Right atrium auricular region (tissue), 2 donors: ENCODE measurements at regions not wholly inside any gene's neighbourhood (a gene's known extent, or its start where the extent isn't known, plus 50 kb on each side); places are given as distances from the start of the nearest gene placed in this dataset.

Source experiments
- DNase-seq: peaks from one replicate; pipeline ENCODE4 v3.0.0-alpha.2; 2019; ENCODE audit warnings: low spot score
- H3K27ac ChIP-seq, 2 donors: fragments of 200-600 bp; sonication (generic); 1 replicate in 1 of 2; 2 replicates in 1 of 2; pipeline ENCODE4 v1.5.1; 2016 to 2019
- H3K27me3 ChIP-seq, 2 donors: fragments of 200-600 bp; sonication (generic); one replicate each; pipeline versions ENCODE4 v1.5.1 to v1.6.0; 2017 to 2019
- H3K36me3 ChIP-seq: fragments of 200-600 bp; sonication (generic); one replicate; pipeline ENCODE4 v1.5.1; 2016
- H3K4me1 ChIP-seq, 2 donors: fragments of 200-600 bp; sonication (generic); one replicate each; pipeline versions ENCODE4 v1.5.1 to v1.6.0; 2017 to 2019
- H3K4me3 ChIP-seq, 2 donors: fragments of 200-600 bp; sonication (generic); 1 replicate in 1 of 2; 2 replicates in 1 of 2; pipeline ENCODE4 v1.5.1; 2017 to 2019; ENCODE audit warnings: mild to moderate bottlenecking in 1 of 2, moderate library complexity in 1 of 2
- H3K9me3 ChIP-seq, 2 donors: fragments of 200-600 bp; sonication (generic); one replicate each; pipeline ENCODE4 v1.5.1; 2019
- TF ChIP-seq, protein P1 (sequence below), 2 donors: fragments of 200-600 bp; sonication (generic); IDR thresholded peaks; one replicate each; pipeline ENCODE4 v1.5.1; 2019; ENCODE audit warnings: antibody characterized with exemption in 2 of 2

DNA sequence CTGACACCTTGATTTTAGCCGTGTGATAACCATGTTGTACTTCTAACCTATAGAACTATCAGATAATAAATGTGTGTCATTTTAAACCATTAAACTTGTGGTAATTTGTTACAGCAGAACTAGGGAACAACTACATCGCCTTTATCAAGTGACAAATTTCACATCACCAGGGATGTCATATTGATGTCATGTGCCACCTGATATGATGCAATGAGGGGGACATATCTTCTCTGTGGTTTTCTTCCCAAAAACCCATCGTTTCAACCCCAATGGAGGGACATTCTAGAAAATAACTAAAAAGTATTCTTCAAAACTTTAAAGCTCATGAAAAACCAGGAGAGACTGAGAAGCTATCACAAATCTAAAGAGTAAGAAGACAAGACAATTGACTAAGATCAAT is 212.2 kb downstream of the ETV1 start:
- H3K4me3 ChIP-seq = no peak overlapping the region
- no peak for DNase-seq
- TF ChIP-seq, protein P1, sequence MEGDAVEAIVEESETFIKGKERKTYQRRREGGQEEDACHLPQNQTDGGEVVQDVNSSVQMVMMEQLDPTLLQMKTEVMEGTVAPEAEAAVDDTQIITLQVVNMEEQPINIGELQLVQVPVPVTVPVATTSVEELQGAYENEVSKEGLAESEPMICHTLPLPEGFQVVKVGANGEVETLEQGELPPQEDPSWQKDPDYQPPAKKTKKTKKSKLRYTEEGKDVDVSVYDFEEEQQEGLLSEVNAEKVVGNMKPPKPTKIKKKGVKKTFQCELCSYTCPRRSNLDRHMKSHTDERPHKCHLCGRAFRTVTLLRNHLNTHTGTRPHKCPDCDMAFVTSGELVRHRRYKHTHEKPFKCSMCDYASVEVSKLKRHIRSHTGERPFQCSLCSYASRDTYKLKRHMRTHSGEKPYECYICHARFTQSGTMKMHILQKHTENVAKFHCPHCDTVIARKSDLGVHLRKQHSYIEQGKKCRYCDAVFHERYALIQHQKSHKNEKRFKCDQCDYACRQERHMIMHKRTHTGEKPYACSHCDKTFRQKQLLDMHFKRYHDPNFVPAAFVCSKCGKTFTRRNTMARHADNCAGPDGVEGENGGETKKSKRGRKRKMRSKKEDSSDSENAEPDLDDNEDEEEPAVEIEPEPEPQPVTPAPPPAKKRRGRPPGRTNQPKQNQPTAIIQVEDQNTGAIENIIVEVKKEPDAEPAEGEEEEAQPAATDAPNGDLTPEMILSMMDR (IDR thresholded peaks at IDR 0.05) = no peak
- H3K36me3 ChIP-seq = no peaks in the 10 kb centered on the region
- H3K27me3 ChIP-seq = no peaks in the 10 kb centered on the region
- no peaks in the 10 kb centered on the region for H3K9me3 ChIP-seq
- no peak overlapping the region for H3K27ac ChIP-seq
- H3K4me1 ChIP-seq = no peaks in the 10 kb centered on the region

DNA sequence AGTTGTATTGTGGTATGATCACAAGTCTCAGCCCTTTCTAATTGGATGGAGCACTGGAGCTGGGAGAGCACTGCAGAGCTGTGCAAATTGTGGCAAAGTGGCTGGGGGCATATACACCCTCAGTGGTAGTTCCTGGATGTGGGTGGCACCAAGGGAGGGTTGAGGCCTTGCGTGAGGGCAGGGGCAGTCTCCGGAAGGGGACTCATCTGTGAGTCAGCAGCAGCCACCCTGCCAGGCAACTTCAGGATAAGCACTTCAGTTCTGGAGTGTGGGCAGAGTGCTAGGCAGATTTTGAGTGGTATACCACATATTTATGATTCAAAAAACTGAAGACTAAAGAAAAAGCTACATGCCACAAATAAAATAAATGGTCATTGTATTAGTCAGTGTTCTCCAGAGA is 210.5 kb downstream of the ETV1 start:
- Histone ChIP-seq H3K4me1 (no peaks in the 10 kb centered on the region), H3K27ac (no peak overlapping the region), H3K27me3 (no peaks in the 10 kb centered on the region), H3K4me3 (no peak overlapping the region), H3K9me3 (no peaks in the 10 kb centered on the region), H3K36me3 (no peaks in the 10 kb centered on the region)
- TF ChIP-seq, protein P1 (IDR thresholded peaks at IDR 0.05) = no peak
- no peak for DNase-seq

DNA sequence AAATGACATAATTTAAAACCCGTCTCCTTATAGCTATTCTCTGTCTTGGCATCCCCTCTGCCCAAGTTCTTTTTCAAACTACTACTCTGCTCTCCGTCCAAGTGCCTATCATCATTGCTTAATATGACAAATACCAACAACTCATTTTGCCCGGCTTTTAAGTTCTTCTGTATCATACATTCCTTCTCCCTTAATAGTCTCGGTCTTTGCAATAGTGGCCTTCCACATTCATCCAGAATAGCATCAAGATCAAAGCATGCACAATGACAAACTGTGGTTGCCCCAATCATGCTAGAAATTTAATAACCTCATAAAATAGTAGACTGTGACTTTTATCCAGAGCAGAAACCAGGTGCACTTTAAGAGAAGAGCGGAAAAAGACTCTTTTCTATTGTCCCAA is 198.9 kb downstream of the ETV1 start:
- DNase-seq = no peak
- no peaks in the 10 kb centered on the region for H3K9me3 ChIP-seq
- no peak overlapping the region for H3K27ac ChIP-seq
- no peaks in the 10 kb centered on the region for H3K4me1 ChIP-seq
- no peaks in the 10 kb centered on the region for H3K27me3 ChIP-seq
- H3K4me3 ChIP-seq = no peak overlapping the region
- TF ChIP-seq, protein P1 (IDR thresholded peaks at IDR 0.05) = no peak
- H3K36me3 ChIP-seq = no peaks in the 10 kb centered on the region

- TF ChIP-seq, protein P1 (IDR thresholded peaks at IDR 0.05) = no peak
- H3K9me3 ChIP-seq = no peaks in the 10 kb centered on the region
- H3K27me3 ChIP-seq = no peaks in the 10 kb centered on the region
- no peak overlapping the region for H3K4me3 ChIP-seq
- no peak overlapping the region for H3K27ac ChIP-seq
- H3K4me1 ChIP-seq = no peaks in the 10 kb centered on the region
- DNase-seq = no peak
- no peaks in the 10 kb centered on the region for H3K36me3 ChIP-seq
Observed at GRCh38 chr7:13792208-13792607, 197.3 kb downstream of the ETV1 start.

DNA sequence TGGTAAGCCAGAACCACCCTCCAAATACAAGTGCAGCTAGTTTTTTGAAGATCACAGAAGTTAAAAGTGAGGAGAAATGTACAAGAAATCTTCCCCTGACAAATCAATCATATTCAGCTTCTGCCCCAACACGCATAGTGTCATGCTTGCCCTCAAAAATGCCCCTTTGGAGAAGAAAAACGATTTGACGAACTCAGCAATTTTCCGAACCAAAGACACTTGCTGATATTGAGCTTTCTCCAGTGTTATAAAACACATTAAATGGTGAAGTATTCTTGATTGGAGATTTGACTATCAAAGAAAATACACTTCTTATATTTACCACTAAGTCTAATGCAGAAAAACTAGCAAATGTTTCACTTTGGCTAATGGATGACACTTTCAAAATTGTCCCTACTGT is 195.5 kb downstream of the ETV1 start:
- no peak for DNase-seq
- H3K36me3 ChIP-seq = no peaks in the 10 kb centered on the region
- no peaks in the 10 kb centered on the region for H3K27me3 ChIP-seq
- TF ChIP-seq, protein P1 (IDR thresholded peaks at IDR 0.05) = no peak
- no peaks in the 10 kb centered on the region for H3K4me1 ChIP-seq
- no peak overlapping the region for H3K27ac ChIP-seq
- H3K9me3 ChIP-seq = no peaks in the 10 kb centered on the region
- H3K4me3 ChIP-seq = no peak overlapping the region

DNA sequence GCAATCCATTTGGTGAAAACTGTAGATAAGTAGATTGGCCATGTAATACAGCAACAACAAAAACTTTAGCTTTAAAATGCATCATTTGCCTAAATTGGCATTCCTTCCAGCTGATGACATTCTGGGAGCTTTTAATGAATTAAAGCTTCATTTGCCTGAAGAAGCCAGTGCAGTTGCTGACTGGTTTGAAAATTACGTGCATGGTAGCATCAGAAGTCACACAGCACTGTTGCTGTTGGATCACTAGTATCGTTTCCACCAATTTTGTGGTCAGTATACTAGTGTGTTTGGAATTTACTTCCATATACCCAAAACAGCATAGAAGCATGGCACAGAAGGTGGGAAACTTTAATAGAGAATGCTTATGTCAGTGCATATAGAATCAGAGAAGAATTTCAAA is 194.9 kb downstream of the ETV1 start:
- TF ChIP-seq, protein P1 (IDR thresholded peaks at IDR 0.05) = no peak
- Histone ChIP-seq H3K4me3 (no peak overlapping the region), H3K4me1 (no peaks in the 10 kb centered on the region), H3K27me3 (no peaks in the 10 kb centered on the region), H3K27ac (no peak overlapping the region), H3K36me3 (no peaks in the 10 kb centered on the region), H3K9me3 (no peaks in the 10 kb centered on the region)
- DNase-seq = no peak
